Upper lobe of left lung (tissue), 4 donors: ENCODE measurements at regions not wholly inside any gene's neighbourhood (a gene's known extent, or its start where the extent isn't known, plus 50 kb on each side); places are given as distances from the start of the nearest gene placed in this dataset.

ENCODE experiments used
- CTCF ChIP-seq, 6 experiments: fragments of 450-650 bp in 4 of 6; fragments of 200-600 bp in 2 of 6; sonication (generic) in 2 of 6; IDR thresholded peaks; one replicate each; pipeline ENCODE4 v1.5.1; 2016 to 2019; ENCODE audit warnings: antibody characterized with exemption in 6 of 6
- POLR2A ChIP-seq, 4 donors: fragments of 450-650 bp; IDR thresholded peaks; one replicate each; pipeline ENCODE4 v1.5.1; 2016 to 2017; ENCODE audit warnings: antibody characterized with exemption in 4 of 4, mild to moderate bottlenecking in 2 of 4

- TF ChIP-seq POLR2A (IDR thresholded peaks at IDR 0.05): no peak
- TF ChIP-seq CTCF (IDR thresholded peaks at IDR 0.05): no peak
These were observed 51.7 kb upstream of the SEC14L1 start for GRCh38 chr17:77089124-77089490.
